GM21423 (cell line): ENCODE measurements at regions not wholly inside any gene's neighbourhood (a gene's known extent, or its start where the extent isn't known, plus 50 kb on each side); places are given as distances from the start of the nearest gene placed in this dataset.
A peak's percentile ranks its signal among the peaks of the same experiment; 100 is the strongest.
"Not testable (repeated sequence)": the region's sequence is repeated elsewhere in the genome, so short reads cannot be mapped to it uniquely, and the experiment has no call there.

Experiments used
- ATAC-seq: cut with Tn5 transposase; IDR thresholded peaks from one replicate; pipeline ENCODE4 v1.9.1; 2021; ENCODE audit warnings: mild to moderate bottlenecking, moderate library complexity; ENCODE audit not compliant: unreplicated experiment

DNA sequence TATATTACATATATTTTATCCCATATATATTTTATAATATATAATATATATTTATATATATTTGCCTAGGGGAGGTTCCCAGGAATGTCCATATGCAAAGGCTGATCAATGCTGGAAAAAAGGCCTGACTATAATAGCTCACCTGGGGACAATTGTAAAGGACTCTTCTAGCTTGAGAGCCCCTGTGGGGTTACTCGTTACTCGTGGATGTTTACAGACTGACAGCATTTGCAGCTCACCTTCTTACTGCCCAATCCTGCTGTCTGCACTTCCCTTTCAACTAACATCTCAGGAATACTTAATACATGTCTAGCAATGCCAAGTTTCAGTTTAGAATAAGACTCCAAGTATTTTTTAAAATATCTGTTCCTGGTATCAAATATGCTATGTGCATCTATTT is 1365.4 kb upstream of the RAG2 start:
- ATAC-seq: no peak

DNA sequence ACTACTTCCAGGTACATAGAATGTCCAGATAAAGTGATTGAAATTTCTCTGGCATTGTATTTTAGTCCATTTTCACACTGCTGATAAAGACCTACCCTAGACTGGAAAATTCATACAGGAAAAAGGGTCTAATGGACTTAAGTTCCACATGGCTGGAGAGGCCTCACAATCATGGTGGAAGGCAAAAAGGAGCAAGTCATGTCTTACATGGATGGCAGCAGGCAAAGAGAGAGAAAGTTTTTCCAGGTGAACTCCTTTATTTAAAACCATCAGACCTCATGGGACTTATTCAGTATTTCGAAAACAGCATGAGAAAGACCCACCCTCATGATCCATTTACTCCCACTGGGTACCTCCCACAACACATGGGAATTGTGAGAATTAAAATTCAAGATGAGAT is 1359.7 kb upstream of the RAG2 start:
- ATAC-seq: no peak

DNA sequence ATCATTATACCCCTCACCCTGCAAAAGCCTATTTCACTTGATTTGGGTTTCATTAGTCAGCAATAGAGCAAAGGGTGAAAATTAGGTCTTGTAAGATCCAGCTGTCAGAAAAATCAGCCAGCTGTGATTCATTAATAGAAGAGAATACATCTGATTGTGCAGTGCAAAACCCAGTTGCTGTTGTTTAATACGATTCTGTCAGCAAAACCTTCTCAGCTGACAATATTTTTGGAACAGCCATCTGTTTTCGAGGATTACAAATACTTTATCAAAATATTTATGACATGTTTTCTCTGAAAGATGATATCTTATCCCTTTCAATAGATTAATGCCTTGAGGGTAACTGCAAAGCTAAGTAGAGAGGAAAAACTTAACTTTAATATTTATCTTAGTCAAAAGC is 1354.0 kb upstream of the RAG2 start:
- no peak for ATAC-seq

DNA sequence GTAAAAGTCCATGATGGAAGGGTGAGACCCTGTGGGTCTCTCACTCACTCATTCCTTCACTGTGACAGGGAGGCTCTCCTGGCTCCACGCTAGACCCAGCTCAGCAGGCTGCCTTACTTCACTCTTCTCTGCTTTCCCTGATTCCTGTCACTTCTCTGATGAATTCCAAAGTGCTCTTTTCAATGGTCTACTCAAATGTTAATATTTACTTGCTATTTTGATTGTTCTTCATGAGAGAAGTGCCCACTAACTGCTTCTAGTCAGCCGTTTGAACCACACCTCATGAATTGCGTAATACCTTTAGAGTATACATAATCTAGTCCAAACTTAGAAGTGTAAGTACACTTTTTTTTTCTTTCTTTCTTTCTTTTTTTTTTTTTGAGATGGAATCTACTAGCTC is 1350.2 kb upstream of the RAG2 start:
- ATAC-seq: no peak

DNA sequence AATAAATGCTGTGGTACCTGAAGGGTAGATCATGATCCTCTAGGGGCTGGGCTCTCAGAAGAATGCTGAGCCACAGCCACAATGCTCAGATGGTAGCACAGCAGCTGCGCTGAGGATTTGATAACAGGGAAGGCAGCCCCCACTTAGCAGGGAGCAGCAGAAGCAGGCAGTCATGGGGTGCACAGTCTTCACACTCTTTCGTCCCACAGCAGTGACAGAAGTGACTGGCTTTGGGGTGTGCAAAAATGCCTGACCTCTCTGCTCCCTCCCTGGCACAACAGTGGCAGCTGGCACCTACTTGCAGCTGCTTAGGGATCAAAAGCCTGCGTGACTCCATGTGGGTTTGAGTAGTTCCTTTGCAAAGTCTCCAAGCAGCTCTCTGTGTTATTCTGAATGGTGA is 1349.8 kb upstream of the RAG2 start:
- ATAC-seq: no peak

DNA sequence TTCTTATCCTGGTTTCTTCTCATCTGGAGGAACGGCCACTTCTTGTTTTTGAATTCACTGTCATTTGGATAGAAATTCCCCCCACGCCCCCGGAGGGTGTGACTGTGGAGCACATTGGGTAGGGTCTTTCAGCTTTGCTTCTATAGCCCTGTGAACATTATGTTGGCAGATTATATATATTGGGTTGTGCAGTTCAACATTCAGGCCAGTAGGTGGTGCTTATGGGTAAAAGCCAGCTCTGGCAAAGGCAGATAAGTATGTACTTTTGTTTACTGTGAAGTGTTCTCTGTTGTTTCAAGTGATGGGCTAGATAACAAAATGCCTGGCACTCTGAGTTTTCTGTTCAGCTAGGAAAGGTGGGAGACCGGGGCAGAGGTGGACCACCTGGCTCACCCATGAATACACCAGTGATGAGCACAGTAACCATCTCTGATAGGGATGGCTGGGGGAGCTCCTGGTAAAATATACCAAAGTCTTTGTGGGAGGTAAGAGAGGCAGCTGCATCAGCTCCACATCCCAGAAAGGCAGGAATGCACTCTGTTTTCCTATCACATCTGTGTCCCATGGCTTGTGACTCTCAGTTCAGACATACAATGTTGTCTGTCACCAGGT is 1348.2 kb upstream of the RAG2 start:
- peak; percentile 59 for ATAC-seq

DNA sequence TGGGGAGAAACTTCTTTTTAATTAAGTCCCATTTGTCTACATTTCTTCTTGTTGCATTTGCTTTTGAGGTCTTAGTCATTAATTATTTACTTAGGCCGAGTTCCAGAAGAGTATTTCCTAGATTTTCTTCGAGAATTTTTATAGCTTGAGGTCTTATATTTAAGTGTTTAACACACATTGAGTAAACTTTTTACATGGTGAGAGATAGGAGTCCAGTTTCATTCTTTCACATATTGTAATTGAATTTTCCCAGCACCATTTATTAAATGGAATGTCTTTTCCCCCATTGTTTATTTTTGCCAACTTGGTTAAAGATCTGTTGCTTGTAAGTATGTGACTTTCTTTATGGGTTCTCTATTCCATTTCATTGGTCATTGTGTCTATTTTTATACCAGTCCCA is 1344.0 kb upstream of the RAG2 start:
- no peak for ATAC-seq

DNA sequence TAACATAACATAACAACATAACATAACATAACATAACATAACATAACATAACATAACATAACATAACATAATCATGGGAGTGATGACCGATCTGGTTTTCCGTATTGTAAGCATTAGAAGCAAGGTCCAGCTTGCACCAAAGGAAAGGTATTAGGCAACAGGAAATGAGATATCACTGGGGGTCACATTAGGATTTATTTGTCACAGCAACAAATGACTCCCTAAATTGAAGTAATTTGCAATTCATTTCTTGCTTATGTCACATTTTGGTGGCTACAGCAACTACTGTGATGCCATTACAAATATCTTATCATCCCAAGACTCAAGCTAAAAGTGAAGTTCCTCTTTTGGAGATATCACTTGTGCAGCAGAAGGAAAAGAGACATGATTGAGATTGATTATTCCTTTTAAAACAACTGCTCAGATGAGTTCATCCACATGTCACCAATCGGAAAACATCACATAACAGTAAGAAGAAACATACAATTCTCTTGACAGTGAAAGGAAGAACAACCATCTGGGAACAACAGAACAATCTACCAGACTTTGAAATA is 1331.1 kb upstream of the RAG2 start:
- no peak for ATAC-seq

DNA sequence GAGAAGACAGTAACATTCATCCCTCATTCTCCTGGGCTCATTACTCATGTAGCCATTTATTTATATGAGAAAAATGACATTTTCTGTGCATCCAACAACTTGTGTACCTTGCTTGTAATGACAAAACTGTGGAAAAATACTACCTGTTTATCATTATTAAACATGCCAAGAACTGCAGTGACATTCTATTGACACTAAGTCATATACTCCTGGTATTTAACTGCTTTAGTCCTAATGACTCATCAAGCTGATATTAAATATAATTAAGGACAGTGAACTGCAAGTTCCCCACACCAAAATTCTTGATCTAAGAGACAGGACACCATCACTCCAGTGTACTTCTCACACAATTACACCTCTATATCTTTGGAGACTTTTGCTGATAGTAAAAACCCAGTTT is 1328.7 kb upstream of the RAG2 start:
- ATAC-seq: no peak

DNA sequence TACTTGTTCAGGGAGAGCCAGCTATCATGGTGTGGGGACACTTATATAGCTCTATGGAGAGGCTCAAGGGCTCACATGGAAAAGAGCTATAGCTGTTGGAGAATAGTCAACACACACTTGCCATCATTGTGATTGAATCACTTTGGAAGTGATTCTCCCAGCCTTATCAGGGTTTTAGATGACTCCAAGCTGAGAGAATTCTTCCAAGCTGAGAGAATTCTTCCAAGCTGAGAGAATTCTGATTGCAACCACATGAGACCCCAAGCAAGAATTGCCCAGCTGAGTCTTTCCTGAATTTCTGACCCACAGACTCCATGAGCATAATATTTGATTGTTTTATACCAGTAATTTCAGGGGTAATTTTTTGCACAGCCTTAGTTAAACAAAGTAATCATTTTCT is 1318.3 kb upstream of the RAG2 start:
- no peak for ATAC-seq

DNA sequence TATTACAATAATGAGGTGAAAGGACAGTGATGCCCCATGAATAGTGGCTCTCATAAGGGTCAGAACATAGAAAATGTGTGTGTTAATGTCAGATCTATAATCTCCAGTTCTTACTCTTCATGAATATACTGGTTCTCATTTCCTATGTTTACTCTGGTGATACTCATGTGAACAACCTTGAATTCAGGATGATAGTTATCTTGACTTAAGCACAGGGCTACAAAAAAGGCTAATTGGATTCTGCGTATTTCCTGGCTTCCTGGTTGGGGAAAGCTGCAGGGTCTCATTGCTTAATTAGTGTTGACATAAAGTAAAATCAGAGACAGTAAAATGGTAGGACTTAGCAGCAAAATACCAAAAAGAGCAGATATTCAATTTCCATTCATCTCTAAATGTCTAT is 1316.8 kb upstream of the RAG2 start:
- ATAC-seq: no peak

DNA sequence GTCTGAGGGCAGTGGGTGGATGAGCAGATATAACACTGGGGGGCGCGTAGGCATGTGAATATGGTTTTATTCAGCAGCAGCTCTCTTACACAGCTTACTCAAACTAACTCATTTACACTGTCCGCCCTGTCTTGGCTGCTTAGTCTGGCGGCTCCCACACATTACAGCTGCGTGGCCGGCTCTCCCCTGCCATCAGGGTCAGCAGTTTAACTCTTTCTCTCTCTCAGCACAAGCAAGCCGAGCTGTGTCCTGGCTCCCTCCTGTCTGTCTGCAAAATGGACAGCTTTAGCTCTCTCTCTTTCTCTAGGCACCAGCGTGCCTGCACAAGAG is 1310.1 kb upstream of the RAG2 start:
- ATAC-seq: no peak

DNA sequence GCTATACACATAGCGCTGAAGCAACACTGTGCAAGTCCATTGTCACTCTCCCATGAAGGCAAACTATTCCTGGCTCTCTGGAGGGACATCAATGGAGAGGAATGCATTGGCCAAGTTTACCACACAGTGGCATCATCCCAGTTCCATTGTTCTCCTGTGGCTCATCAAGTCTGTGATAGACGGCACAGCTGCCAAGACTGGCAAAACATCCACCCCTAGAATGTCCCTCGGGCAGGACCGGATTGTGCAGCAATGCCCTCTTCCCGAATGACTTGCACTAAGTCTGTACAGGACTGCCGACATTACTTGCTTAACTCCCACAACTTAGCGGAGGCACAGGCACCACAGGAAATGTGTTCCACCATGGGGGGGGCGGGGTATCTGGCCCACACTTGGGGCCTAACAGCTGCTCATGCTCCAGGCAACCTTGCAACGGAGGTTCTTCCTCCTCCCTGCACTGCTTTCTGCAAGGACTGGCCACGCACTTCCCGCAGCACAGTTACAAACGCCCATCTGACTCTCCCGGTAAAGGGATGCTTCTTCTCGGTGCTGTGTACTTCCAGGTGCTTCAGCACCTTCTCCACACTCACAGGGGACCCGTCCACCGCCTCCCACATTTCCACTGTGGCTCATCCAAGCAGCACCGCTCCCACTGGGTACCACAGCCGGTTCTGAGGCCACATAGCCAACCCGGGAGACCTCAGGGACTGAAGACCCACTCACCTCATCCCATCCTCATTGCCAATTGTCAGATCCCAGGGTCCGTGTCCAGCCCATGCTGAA is 1309.6 kb upstream of the RAG2 start:
- no peak for ATAC-seq

DNA sequence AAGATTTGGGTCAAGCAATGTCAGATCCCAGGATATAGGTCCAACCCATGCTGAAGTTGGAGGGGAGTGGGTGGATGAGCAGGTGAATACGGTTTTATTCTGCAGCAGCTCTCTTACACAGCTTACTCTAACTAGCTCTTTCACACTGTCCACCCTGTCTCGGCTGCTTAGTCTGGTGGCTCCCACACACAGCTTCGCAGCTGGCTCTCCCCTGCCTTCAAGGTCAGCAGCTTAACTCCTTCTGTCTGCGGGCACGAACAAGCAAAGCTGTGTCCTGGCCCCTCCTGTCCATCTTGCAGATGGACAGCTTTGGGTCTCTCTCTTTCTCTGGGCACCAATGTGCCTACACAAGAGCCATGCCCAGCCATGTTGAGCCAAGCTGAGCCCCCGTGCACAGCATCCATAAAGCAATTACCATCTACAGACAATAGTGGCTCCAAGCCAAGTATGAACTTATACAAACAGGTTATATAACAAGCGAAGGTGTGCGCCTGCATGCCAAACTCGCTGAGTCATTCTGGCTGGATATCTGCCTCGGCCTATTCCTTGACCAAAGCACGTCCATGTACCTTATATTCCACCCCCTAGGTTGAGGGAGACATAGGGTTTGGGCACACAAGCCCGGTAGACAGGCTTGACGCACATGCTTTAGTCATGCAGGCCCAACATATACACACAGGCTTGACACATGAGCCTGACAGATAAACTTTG is 1307.8 kb upstream of the RAG2 start:
- ATAC-seq: no peak

DNA sequence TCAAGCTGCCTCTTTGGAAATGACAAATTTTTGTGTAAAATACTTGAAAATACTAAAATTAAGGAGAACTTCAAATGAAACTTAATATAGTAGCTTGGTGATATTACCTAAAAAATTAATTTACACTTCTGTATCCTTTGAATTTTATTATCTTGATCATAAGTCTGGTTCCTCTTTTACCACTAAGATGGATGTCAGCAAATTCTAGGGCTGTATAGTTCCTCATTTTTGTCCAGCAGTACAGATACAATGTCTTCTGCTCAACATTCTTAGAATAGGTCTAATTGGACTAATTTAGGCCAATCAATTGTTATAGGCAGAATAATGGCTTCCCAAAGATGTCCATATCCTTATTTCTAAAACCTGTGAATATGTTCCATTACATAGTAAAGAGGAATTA is 1298.0 kb upstream of the RAG2 start:
- no peak for ATAC-seq

DNA sequence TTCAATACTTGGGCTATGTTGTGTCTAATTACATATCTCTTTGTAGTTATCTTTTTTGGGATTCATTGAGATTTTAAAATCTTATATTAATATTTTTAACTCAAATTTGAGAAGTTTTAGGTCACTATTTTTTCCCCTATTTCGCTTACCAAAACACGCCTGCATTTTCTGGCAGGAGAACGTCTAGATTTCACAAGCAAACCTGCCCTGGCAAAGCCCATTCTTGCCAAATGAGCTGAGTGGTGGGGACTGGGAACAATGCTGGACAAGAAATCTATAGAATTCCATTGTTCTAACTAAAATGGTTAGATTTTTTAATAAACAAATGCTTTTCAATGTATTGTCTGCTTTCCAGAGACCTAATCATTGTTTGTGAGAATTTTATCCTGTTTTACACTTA is 1283.7 kb upstream of the RAG2 start:
- no peak for ATAC-seq

DNA sequence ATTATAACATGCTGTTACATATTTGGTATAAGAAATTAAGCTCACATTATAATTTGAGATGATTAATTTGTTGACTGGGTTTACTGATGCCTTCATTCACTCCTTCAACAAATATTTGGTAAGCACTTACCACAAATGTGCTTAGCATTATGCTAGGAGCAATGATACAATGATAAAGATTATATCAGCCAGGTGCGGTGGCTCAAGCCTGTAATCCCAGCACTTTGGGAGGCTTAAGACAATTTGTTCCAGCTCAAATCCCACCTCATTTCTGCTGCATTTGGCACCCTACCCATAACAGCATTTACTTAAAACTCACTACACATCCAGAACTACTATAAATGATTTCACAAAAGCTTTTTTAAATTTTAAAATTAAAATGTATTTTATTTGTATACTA is 1263.6 kb upstream of the RAG2 start:
- no peak for ATAC-seq

DNA sequence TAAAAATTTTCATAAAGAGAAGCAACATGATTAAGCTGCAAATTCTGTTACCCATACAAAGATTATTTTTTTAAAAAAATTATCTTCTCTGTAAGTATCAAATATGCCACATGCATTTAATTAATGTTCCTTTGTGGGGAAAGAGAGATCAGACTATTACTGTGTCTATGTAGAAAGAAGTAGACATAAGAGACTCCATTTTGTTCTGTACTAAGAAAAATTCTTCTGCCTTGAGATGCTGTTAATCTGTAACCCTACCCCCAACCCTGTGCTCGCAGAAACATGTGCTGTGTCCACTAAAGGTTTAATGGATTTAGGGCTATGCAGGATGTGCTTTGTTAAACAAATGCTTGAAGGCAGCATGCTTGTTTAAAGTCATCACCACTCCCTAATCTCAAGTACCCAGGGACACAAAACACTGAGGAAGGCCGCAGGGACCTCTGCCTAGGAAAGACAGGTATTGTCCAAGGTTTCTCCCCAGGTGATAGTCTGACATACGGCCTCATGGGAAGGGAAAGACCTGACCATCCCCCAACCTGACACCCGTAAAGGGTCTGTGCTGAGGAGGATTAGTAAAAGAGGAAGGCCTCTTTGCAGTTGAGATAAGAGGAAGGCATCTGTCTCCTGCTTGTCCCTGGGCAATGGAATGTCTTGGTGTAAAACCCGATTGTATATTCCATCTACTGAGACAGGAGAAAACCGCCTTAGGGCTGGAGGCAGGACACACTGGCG is 1260.9 kb upstream of the RAG2 start:
- not testable (repeated sequence) for ATAC-seq

DNA sequence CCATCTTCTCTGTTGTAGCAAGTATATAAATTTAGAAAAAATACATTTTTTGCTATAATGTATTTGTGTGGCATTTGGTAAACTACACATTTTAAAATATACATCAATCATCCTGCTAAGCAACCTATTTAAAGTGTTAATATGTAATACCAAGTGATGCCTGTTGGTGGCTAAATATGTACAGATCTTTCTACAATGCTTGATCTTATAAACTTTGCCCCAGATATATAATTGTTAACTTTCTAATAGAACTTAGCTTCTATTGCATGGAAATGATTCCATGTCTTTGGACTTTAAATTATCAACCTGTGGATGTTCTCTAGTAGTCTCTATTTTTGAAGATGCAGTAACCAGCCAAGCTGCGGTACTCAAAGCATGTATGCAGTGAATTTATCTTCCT is 1260.4 kb upstream of the RAG2 start:
- ATAC-seq: no peak

DNA sequence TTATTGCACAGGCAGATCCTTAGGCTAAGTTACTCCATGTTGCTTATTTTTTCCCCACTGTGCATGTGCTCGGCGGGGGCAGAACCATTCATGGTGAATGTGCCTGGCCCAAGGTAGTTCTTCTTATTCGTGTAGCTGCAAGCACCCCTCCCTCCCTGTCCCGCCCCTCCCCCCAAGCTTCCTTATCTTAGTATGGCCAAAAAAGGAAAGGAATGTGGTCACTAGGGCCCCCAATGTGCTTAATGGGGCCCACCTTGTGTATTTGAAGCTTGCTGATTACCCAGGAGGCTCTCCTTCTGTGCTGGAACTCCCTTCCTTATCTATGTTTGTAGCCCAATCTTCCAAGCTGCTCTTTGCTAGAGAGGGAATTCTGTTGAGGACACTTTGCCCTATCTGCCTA is 1259.7 kb upstream of the RAG2 start:
- no peak for ATAC-seq

DNA sequence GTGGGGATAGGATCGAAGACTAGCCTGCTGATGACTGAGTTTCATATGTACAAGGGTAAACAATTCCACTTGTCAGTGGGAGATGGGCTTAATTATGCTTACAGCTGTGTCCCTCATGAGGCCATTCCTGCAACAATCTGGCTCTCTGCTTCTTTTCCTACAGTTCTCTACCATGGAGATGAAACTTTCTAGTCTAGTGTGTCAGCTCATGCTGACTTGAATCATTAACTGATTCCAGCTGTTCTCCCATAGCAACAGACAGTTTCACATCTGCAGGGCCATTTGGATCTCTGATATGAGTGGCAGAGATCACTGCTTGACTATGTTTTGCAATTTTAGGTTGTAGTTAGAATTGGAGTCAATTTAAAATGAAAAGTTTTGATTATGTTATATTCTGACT is 1251.7 kb upstream of the RAG2 start:
- no peak for ATAC-seq
